Panc1 (cell line): ENCODE measurements at regions not wholly inside any gene's neighbourhood (a gene's known extent, or its start where the extent isn't known, plus 50 kb on each side); places are given as distances from the start of the nearest gene placed in this dataset.
"Not testable (repeated sequence)": the region's sequence is repeated elsewhere in the genome, so short reads cannot be mapped to it uniquely, and the experiment has no call there.

Experiments used
- ATAC-seq: fragments of 200-7000 bp; cut with Tn5 transposase; 2 replicates; pipeline ENCODE4 v1.9.1; 2020; ENCODE audit warnings: mild to moderate bottlenecking, moderate library complexity
- BruUV-seq: library from RNA; stranded (reverse); fragments of 400-500 nt; replicated peaks from 2 replicates; lab custom pipeline; 2021; lab: Mats Ljungman, UMichigan
- CTCF ChIA-PET: fragments of 300-600 bp; sonication (Branson Sonifier 250); formaldehyde crosslinking; loops from one replicate; lab custom pipeline; 2022; ENCODE audit warnings: antibody characterized with exemption; lab: Charles Lee
- POLR2A ChIA-PET: fragments of 300-600 bp; sonication (Branson Sonifier 250); formaldehyde crosslinking; loops from one replicate; lab custom pipeline; 2022; ENCODE audit warnings: antibody characterized with exemption; lab: Charles Lee
- DNase-seq: peaks from one replicate; pipeline ENCODE4 v3.0.0-alpha.2; 2010; ENCODE audit warnings: low read depth, low spot score
- H3K27ac ChIP-seq: 2 replicates; pipeline ENCODE4 v1.5.1; 2011; ENCODE audit warnings: mild to moderate bottlenecking, low read length, inconsistent platforms
- H3K27me3 ChIP-seq: fragments of 200-500 bp; sonication (Bioruptor generic); 2 replicates; pipeline ENCODE4 v1.6.0; 2014; ENCODE audit warnings: low read length, inconsistent platforms; ENCODE audit not compliant: control insufficient read depth, insufficient read depth
- H3K36me3 ChIP-seq: fragments of 200-500 bp; sonication (Bioruptor generic); 2 replicates; pipeline ENCODE4 v1.5.1; 2014; ENCODE audit warnings: inconsistent platforms, mild to moderate bottlenecking, low read length, moderate library complexity; ENCODE audit not compliant: control insufficient read depth, insufficient read depth
- H3K4me1 ChIP-seq: 2 replicates; pipeline ENCODE4 v1.5.1; 2011; ENCODE audit warnings: inconsistent platforms, mild to moderate bottlenecking, low read length, moderate library complexity; ENCODE audit not compliant: control insufficient read depth, insufficient read depth
- H3K4me3 ChIP-seq, 2 experiments: 2 replicates each; pipeline ENCODE4 v1.5.1; 2011 to 2012; ENCODE audit warnings: low read depth in 2 of 2, low read length in 2 of 2, mild to moderate bottlenecking in 2 of 2, inconsistent platforms in 1 of 2, moderate library complexity in 1 of 2
- H3K9me3 ChIP-seq: fragments of 200-500 bp; sonication (Bioruptor generic); 2 replicates; pipeline ENCODE4 v1.5.1; 2014; ENCODE audit warnings: low read depth, mild to moderate bottlenecking, inconsistent platforms, low read length, moderate library complexity; ENCODE audit not compliant: control insufficient read depth, insufficient read depth
- POLR2AphosphoS5 ChIP-seq: IDR thresholded peaks from 2 replicates; pipeline ENCODE4 v1.6.1; 2012; ENCODE audit warnings: mild to moderate bottlenecking, low read depth, low read length, moderate library complexity
- SIN3A ChIP-seq: IDR thresholded peaks from 2 replicates; pipeline ENCODE4 v1.6.1; 2012; ENCODE audit warnings: low read depth, mild to moderate bottlenecking, low read length, moderate library complexity, borderline replicate concordance; ENCODE audit not compliant: insufficient read depth
- TCF7L2 ChIP-seq: IDR thresholded peaks from 2 replicates; pipeline ENCODE4 v1.6.1; 2011; ENCODE audit warnings: mild to moderate bottlenecking, low read depth, low read length, inconsistent platforms
- in situ Hi-C: cut with HindIII; loops from 2 replicates; pipeline ENCODE4 v1.10.0; 2016; ENCODE audit warnings: low sequenced_read_pairs, low pct_unique_long_range_greater_than_20kb
- intact Hi-C: fragments of 100-400 bp; cut with micrococcal nuclease; formaldehyde crosslinking; loops from one replicate; pipeline ENCODE4 v1.10.0; 2022; ENCODE audit not compliant: unreplicated experiment
- TF ChIP-seq, protein P1 (sequence below), 2 experiments: IDR thresholded peaks; 2 replicates each; pipeline ENCODE4 v1.6.1; 2011 to 2012; ENCODE audit warnings: low read depth in 2 of 2, control low read depth in 1 of 2, low read length in 1 of 2, mild to moderate bottlenecking in 1 of 2, moderate library complexity in 1 of 2; ENCODE audit not compliant: insufficient read depth in 1 of 2
- TF ChIP-seq, protein P2 (sequence below): fragments of 450-650 bp; IDR thresholded peaks from 2 replicates; pipeline ENCODE4 v1.5.1; 2017; ENCODE audit warnings: mild to moderate bottlenecking

- ChIA-PET POLR2A (no interaction called here), CTCF (no interaction called here)
- Histone ChIP-seq H3K4me3 (no peak overlapping the region), H3K27ac (no peak overlapping the region), H3K36me3 (no peaks in the 10 kb centered on the region), H3K9me3 (peaks cover 15% of the 10 kb centered on the region), H3K4me1 (no peaks in the 10 kb centered on the region), H3K27me3 (no peaks in the 10 kb centered on the region)
- in situ Hi-C loops (no loop called here), intact Hi-C loops (no loop called here)
- DNase-seq (no peak), ATAC-seq (no peak)
- TF ChIP-seq SIN3A: no peak
- BruUV-seq: no TSS peak
Measured at GRCh38 chr6:139954463-139955071, 580.1 kb upstream of the CITED2 start.

- POLR2A ChIA-PET, H3K27me3 ChIP-seq, CTCF ChIA-PET, H3K36me3 ChIP-seq, intact Hi-C loops, H3K27ac ChIP-seq, BruUV-seq, ATAC-seq, H3K4me1 ChIP-seq, H3K4me3 ChIP-seq, DNase-seq, in situ Hi-C loops: not testable (repeated sequence)
- peaks cover 16% of the 10 kb centered on the region for H3K9me3 ChIP-seq
Measured at GRCh38 chr6:139953780-139954179, 579.3 kb upstream of the CITED2 start.

DNA sequence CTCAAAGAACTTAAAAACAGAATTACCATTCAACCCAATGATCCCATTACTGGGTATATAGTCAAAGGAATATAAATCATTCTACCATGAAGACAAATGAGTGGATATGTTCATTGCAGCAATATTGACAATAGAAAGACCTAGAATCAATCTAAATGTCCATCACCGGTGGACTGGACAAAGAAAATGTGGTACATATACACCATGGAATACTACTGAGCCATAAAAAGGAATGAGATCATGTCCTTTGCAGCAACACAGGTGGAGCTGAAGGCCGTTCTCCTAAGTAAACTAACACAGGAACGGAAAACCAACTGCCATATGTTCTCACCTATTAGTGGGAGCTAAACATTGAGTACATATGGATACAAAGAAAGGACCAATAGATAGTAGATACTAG lies 576.7 kb upstream of the CITED2 start:
- DNase-seq (no peak), ATAC-seq (no peak)
- ChIA-PET POLR2A (interaction anchor here (0.6 kb wide), 1 partner anchor 570 kb away, joined by 4 read pairs; no protein-coding TSS in a partner anchor), CTCF (no interaction called here)
- peaks cover 16% of the 10 kb centered on the region for H3K9me3 ChIP-seq
- in situ Hi-C loops (no loop called here), intact Hi-C loops (no loop called here)
- no TSS peak for BruUV-seq
- H3K4me3 ChIP-seq: no peak overlapping the region
- H3K4me1 ChIP-seq: no peaks in the 10 kb centered on the region
- no peaks in the 10 kb centered on the region for H3K36me3 ChIP-seq
- TF ChIP-seq, protein P1, sequence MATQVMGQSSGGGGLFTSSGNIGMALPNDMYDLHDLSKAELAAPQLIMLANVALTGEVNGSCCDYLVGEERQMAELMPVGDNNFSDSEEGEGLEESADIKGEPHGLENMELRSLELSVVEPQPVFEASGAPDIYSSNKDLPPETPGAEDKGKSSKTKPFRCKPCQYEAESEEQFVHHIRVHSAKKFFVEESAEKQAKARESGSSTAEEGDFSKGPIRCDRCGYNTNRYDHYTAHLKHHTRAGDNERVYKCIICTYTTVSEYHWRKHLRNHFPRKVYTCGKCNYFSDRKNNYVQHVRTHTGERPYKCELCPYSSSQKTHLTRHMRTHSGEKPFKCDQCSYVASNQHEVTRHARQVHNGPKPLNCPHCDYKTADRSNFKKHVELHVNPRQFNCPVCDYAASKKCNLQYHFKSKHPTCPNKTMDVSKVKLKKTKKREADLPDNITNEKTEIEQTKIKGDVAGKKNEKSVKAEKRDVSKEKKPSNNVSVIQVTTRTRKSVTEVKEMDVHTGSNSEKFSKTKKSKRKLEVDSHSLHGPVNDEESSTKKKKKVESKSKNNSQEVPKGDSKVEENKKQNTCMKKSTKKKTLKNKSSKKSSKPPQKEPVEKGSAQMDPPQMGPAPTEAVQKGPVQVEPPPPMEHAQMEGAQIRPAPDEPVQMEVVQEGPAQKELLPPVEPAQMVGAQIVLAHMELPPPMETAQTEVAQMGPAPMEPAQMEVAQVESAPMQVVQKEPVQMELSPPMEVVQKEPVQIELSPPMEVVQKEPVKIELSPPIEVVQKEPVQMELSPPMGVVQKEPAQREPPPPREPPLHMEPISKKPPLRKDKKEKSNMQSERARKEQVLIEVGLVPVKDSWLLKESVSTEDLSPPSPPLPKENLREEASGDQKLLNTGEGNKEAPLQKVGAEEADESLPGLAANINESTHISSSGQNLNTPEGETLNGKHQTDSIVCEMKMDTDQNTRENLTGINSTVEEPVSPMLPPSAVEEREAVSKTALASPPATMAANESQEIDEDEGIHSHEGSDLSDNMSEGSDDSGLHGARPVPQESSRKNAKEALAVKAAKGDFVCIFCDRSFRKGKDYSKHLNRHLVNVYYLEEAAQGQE (IDR thresholded peaks at IDR 0.05; ENCODE audit: insufficient read depth in 1 of 2, low read depth in 2 of 2, low read length in 1 of 2): no peak
- TF ChIP-seq TCF7L2: no peak
- TF ChIP-seq SIN3A: no peak
- no peak for TF ChIP-seq POLR2AphosphoS5
- TF ChIP-seq, protein P2, sequence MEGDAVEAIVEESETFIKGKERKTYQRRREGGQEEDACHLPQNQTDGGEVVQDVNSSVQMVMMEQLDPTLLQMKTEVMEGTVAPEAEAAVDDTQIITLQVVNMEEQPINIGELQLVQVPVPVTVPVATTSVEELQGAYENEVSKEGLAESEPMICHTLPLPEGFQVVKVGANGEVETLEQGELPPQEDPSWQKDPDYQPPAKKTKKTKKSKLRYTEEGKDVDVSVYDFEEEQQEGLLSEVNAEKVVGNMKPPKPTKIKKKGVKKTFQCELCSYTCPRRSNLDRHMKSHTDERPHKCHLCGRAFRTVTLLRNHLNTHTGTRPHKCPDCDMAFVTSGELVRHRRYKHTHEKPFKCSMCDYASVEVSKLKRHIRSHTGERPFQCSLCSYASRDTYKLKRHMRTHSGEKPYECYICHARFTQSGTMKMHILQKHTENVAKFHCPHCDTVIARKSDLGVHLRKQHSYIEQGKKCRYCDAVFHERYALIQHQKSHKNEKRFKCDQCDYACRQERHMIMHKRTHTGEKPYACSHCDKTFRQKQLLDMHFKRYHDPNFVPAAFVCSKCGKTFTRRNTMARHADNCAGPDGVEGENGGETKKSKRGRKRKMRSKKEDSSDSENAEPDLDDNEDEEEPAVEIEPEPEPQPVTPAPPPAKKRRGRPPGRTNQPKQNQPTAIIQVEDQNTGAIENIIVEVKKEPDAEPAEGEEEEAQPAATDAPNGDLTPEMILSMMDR: no peak
- H3K27me3 ChIP-seq: no peaks in the 10 kb centered on the region
- no peak overlapping the region for H3K27ac ChIP-seq
